22Rv1 (cell line): ENCODE measurements at regions not wholly inside any gene's neighbourhood (a gene's known extent, or its start where the extent isn't known, plus 50 kb on each side); places are given as distances from the start of the nearest gene placed in this dataset.

Source experiments
- ZFX ChIP-seq: fragments of 450-650 bp; IDR thresholded peaks from 2 replicates; pipeline ENCODE4 v1.6.1; 2017; ENCODE audit warnings: antibody characterized with exemption, borderline replicate concordance
- TF ChIP-seq, protein P1 (sequence below): fragments of 450-650 bp; IDR thresholded peaks from 2 replicates; pipeline ENCODE4 v1.5.1; 2017; ENCODE audit warnings: mild to moderate bottlenecking

DNA sequence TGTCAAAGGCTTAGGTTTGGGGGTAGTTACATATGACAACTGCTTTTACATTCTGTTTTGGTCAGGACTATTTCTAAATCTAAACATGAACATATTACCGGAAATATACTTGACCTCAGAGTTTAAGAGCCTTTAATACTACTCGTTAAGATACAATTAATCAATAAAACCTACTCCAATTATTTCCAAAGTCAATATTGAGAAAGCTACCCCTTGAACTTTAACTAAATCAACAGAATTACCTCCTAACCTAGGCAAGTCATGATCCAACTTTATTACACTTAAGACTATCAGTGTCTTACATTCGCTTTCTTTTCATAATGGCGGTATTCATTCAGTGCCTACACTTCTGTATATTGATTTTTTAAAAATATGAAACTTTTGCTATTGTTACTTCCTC lies 107.7 kb downstream of the RAP2B start:
- TF ChIP-seq, protein P1, sequence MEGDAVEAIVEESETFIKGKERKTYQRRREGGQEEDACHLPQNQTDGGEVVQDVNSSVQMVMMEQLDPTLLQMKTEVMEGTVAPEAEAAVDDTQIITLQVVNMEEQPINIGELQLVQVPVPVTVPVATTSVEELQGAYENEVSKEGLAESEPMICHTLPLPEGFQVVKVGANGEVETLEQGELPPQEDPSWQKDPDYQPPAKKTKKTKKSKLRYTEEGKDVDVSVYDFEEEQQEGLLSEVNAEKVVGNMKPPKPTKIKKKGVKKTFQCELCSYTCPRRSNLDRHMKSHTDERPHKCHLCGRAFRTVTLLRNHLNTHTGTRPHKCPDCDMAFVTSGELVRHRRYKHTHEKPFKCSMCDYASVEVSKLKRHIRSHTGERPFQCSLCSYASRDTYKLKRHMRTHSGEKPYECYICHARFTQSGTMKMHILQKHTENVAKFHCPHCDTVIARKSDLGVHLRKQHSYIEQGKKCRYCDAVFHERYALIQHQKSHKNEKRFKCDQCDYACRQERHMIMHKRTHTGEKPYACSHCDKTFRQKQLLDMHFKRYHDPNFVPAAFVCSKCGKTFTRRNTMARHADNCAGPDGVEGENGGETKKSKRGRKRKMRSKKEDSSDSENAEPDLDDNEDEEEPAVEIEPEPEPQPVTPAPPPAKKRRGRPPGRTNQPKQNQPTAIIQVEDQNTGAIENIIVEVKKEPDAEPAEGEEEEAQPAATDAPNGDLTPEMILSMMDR, result no peak
- TF ChIP-seq ZFX, result no peak
